Gastrocnemius medialis (tissue), 4 donors: ENCODE measurements at regions not wholly inside any gene's neighbourhood (a gene's known extent, or its start where the extent isn't known, plus 50 kb on each side); places are given as distances from the start of the nearest gene placed in this dataset.

ENCODE experiments used
- POLR2A ChIP-seq, 2 donors: fragments of 450-650 bp; IDR thresholded peaks; one replicate each; pipeline ENCODE4 v1.6.1; 2017; ENCODE audit warnings: antibody characterized with exemption in 2 of 2, mild to moderate bottlenecking in 2 of 2, moderate library complexity in 2 of 2
- TF ChIP-seq, protein P1 (sequence below), 5 experiments: fragments of 450-650 bp in 3 of 5; fragments of 200-600 bp in 2 of 5; sonication (generic) in 2 of 5; IDR thresholded peaks in 4 of 5; conservative IDR thresholded peaks in 1 of 5; 1 replicate in 4 of 5; 2 replicates in 1 of 5; pipeline ENCODE4 v1.5.1; 2016 to 2019; ENCODE audit warnings: antibody characterized with exemption in 5 of 5, mild to moderate bottlenecking in 3 of 5, moderate library complexity in 3 of 5

DNA sequence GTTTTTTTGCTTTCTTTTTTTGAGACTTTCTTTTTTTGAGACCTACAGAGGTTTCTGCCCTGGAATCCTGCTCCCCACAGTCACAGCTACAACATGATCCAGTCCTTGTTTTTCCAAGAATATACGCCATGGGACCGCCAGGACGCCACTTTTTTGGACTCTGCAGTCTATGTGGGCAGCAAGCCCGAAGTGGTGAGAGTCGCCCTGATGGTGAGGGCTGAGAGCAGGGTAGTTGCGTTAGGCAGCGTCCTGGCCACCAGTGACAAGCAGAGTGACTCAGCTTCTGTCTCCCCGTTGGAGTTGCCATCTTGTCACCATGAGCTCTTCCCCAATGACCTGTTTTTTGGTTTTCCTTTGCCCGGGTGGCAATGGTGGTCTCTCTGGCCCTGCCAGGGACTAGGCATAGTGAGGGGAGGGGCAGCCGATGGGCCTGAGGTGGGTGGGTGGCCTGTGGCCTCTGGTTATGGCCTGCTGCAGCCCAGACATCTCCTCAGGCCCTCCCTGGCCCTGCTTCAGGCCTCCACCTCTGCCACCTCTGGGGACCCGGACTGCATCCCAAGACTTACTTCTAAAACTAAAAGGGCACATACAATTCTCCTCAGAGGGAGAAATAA lies 88.0 kb upstream of the MALRD1 start:
- TF ChIP-seq, protein P1, sequence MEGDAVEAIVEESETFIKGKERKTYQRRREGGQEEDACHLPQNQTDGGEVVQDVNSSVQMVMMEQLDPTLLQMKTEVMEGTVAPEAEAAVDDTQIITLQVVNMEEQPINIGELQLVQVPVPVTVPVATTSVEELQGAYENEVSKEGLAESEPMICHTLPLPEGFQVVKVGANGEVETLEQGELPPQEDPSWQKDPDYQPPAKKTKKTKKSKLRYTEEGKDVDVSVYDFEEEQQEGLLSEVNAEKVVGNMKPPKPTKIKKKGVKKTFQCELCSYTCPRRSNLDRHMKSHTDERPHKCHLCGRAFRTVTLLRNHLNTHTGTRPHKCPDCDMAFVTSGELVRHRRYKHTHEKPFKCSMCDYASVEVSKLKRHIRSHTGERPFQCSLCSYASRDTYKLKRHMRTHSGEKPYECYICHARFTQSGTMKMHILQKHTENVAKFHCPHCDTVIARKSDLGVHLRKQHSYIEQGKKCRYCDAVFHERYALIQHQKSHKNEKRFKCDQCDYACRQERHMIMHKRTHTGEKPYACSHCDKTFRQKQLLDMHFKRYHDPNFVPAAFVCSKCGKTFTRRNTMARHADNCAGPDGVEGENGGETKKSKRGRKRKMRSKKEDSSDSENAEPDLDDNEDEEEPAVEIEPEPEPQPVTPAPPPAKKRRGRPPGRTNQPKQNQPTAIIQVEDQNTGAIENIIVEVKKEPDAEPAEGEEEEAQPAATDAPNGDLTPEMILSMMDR (IDR thresholded peaks at IDR 0.05 in 4 of 5, conservative IDR thresholded peaks at IDR 0.05 in 1 of 5), result no peak
- no peak for TF ChIP-seq POLR2A (IDR thresholded peaks at IDR 0.05)
